NCI-H1694 (cell line): ENCODE measurements at regions not wholly inside any gene's neighbourhood (a gene's known extent, or its start where the extent isn't known, plus 50 kb on each side); places are given as distances from the start of the nearest gene placed in this dataset.
"Not testable (repeated sequence)": the region's sequence is repeated elsewhere in the genome, so short reads cannot be mapped to it uniquely, and the experiment has no call there.

ENCODE experiments used
- DNase-seq: peaks from one replicate; lab custom pipeline; 2025; lab: John Stamatoyannopoulos, UW

DNA sequence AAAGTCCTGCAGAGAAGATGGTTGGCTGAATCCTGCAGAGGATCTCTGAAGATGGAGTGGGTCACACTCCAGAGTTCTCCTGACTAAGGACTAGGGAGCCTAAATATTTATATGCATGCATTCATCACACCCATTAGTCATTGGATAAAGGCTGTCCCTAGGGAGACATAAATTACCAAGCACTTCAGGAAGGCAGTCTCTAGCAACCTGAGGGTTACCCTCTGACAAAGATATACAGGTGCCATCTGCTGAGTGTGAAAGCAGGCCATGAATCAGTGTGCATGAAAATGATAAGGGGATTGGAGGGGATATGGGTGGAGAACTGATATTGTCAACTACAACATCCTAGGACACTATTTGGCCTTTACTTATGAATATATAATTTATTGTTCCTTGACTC, 294.8 kb upstream of the DDX18 start:
- DNase-seq: no peak

DNA sequence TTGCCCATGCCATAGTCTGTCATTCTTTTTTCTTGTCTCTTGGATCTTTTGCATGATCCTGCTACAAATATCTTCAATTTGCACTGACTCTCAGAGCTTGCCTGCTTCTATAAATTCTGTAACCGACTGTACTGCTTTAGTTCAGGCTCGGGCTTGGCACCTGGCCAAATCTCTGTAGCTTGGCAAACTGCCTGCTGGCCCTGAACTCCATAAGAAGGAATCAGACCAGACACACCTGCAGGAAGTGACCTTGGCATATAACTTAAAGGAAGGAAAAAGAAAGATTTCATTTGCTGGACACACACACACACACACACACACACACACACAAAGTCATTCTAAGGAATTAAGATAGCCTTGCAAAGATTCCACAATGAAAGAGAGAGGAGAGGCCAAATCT, 291.2 kb upstream of the DDX18 start:
- peak; percentile 6 for DNase-seq

DNA sequence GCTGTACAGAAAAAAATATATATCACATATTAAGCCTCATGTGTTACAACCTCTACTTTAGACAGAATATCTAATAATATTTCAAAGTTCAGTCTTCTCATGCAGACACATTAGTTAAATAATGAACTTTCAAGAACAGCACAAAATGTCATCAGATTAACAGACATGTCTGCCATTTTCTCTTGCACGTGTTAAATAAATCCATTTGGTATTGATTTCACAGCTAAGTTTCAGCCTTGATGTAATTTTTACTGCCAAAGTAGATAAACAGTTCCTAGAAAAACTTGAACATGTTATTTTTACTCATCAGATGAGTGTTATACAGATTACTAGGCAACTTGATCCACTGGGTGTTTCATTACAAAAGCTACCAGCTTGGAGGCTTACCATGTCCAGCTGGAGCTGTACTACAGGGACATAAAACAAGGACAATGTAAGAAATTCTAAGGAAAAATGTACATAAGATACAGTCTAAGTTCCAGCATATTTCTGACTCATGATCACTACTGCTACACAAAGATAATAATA, 290.7 kb upstream of the DDX18 start:
- DNase-seq: no peak

DNA sequence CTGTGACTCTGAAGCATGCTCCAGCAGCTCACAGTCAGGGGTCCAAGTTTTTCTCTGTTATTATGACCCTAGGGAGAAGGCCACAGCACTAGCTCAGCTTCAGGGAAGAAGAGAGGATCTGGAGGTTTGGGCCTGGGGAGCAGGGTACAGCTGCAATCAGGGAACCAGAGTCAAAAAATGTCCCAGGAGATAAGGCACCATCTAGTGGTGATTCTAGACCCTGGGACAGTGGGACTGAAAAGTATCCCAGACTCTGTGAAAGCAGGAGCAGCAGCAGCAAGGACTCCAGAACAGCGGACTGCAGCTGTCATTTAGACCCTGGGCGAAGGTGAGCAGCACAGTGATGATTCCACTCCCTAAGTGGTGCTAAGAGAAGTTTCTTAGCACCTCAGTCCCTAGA, 278.4 kb upstream of the DDX18 start:
- peak; percentile 15 for DNase-seq

DNA sequence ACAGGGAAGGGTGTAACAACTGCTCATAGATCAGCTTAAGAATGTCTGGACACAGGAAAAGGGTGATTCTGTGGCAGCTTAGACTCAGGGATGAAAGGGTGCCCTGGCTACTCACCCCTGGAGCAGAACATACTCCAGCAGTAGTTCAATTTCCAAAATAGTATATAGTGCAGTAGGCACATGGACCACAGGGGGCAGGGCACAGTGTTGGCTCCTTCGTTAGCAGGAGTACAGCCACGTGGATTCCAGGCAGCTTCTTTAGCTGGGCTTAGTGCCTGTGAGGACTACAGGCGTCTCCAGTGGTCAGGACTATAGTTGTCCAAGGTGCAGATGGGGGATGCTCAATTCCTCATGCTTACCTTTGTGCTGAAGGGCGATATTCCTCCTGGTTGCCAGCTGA, 277.5 kb upstream of the DDX18 start:
- DNase-seq: no peak

DNA sequence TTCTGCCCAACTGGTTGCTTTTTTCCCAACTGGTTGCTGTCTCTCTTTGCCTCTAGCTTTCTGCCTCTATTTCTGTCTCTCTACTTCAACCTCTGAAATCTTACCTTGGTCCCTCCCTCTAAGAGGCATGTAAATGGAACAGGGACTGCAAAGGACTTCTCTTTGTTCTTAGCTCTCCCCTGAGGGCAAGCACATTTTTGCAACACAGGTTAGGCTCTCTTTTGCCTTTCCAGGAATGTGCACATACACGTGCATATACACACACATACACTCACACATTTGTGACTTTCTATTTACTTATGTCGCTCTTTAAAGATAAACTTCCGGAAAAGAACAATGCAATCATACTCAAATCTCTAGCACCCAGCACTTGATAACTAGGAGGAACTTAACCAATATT, 262.6 kb upstream of the DDX18 start:
- no peak for DNase-seq

DNA sequence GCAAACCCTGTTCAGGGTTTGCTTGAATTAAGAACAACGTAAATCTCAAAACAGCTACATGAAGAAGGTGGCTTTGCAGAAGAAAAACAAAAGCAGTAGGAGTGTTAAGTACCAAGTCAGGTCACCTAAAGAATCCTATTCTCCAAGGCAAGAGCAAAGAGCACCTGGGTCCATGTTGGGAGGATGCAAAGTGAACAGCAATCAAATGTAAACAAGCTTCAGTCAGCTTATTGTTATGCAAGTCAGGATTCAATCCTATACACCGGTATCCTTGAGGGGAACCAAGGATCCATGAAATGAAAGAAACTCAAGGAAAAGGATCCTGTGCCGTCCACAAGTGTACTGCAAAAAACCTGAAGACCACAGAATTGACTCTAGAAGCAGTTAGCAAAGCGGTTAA, 261.0 kb upstream of the DDX18 start:
- DNase-seq: no peak

DNA sequence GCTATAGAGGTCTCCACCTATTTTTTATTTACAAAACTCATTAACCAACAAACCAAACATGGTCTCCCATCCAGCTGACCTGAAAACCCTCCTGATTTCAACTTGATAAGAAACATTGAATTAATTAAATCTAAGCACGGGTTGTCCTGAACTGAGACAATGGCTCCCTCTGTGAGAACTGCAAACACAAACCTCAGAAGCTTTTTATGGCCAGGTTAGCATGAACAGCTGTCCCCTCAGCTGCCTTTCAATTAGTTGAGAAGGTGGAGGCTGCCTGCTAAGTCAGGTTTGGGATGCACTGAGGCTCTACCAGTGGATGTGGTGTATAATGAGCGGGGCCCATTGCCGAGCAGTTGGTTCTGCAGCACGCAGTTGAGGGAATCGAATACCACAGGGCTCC, 258.5 kb upstream of the DDX18 start:
- DNase-seq: no peak

DNA sequence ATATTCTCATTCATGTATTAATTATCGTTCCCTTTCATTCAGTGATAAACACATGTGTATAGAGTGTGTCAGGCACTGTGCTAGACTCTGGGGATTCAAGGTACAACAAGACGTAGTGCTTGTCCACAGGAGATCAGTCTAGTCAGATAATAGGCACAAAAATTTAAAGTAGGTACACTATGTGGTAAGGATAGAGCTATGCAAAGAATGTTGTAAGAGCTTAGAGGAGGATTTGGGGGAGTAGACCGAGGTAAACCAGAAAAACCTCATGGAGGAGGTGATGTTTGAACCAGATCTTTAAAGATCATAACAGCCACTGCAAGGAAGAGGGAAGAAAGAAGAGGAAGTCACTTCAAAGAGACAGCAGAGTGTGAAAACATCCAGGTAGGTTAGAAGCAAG, 256.9 kb upstream of the DDX18 start:
- no peak for DNase-seq

DNA sequence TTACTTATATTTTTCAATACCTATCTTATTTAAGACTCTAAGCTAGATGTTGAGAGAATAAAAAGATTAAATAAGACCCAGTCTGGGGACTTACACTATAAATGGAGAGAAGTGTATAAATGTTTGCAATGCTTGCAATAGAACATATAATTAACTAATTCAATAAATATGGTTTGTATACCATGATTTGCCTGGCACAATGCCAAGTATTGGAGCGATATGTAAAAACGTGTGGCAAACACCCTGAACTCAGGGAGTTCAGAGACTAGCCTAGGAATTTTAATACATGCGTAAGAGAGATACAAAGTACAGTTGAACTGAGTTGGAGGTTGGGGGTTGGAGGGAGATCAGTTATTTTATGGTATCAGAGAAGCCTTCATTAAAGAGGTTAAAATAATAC, 251.8 kb upstream of the DDX18 start:
- no peak for DNase-seq

DNA sequence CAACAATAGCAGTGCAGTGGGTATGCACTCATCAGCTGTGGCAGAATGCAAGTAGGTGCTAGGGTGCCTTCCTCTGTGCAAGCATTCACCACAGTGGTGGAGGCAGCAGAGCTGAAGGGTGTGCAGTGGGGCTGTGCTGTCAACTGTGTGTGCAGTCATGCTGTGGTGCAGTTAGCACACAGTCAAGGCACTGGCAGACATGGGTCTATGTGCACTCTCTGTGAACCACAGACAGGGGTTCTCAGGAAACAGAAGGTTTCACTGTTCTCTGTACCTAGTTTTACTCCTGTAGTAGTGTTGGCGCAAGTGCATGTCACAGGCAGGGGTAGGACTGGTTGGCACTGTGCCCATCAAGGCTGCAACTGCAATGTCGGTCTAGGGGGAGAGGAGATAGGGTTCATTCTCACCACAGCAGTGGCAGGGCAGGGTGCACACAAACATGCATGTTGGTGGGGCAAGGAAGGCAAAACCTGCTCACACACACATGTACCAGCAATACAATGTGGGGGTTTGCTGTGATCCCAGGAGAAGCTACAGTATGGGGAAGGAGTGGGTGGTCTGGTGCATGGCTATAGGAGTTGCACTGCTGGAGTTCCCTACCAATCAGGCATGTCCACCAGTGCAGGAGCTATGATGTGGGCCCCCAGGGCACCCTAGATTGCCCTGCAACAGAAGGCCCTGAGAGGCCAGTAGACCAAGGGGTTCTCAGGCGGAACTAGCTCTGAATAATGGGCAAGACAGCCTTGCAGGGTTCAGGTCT, 242.7 kb upstream of the DDX18 start:
- DNase-seq: no peak

DNA sequence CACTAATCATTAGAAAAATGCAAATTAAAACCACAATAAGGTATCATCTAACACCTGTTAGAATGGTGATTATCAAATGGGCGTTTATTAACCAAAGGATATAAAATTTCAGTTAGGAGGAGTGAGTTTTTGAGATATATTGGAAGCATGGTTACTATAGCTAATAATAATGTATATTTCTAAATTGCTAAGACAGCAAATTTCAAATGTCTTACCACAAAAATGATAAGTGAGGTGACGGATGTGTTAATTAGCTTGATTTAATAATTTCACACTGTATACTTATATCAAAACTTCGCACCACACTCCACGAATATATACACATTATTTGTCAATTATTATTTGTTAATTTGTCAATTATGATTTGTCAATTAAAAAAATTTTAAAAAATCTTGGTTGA, 227.2 kb upstream of the DDX18 start:
- DNase-seq: no peak

DNA sequence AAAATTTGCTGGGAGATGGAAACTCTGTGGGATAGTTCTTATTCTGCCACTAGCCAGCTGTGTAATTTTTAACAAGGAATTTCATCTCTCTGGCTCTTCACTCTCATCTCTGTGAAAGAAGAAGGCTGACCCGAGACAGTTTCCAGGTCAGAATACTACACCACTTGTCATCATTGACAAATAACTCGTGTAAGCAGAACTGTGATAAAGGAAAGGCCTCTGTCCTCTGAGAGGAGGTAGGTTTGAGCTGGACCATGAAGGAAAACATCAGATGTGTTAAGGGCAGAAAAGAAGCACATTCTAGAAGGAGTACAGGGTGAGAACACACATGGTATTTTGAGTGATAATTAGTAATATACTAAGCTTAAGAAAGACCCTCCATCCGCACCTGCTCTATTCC, 211.4 kb upstream of the DDX18 start:
- DNase-seq: no peak

DNA sequence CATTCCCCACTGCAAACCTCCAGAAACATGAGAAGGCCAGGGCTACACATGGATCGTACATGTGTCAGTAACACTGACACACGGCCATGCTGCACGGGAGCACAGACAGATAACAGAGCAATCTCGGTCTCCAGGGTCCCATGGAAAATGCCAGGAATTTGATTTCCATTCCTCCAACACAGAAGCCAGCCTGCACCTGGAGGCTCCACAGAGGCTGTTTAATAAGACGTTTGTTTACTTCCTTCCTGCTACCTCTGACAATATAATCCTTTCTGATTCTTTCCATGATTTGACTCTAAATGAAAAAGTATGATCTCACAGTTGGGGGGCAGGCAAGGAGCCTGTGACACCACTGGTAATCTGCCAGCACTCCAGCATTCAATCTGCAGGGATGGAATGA, 210.9 kb upstream of the DDX18 start:
- DNase-seq: no peak

DNA sequence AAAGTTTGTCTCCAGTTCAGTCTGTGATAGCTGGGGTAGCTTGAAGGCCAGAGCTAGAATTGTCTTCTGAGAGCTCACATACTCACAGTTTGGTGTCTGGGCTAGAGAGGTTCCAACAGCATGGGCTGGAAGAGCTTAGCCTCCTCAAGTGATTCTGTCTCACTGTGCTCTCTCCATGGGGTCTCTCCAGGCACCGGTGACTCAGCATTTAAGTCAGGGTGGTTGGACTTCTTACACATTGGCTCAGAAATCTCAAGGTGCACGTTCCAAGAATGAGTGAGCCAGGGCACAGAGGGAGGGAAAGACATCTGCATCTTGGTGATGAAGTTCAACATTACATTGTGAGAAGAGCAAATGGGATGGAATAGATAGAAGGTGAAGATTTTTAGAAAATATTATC, 207.3 kb upstream of the DDX18 start:
- DNase-seq: no peak

DNA sequence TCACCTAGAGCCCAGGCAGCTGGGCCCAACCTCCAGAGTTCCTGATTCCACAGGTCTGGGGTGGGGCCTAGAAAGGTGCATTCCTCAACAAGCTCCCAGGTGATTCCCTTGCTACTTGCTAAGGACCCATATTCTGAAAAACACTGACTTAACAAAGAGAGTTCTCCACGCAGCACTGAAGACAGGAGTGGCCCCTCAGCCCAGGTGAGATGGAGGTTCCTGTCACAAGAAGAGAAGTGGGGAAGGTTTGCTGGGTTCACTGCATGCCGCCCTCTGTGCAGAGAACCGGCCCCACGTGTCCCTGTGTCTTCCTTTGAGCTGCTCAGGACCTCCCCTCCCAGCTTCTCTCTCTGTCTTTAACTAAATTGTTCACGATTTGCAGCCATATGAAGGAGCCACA, 201.4 kb upstream of the DDX18 start:
- DNase-seq: no peak

DNA sequence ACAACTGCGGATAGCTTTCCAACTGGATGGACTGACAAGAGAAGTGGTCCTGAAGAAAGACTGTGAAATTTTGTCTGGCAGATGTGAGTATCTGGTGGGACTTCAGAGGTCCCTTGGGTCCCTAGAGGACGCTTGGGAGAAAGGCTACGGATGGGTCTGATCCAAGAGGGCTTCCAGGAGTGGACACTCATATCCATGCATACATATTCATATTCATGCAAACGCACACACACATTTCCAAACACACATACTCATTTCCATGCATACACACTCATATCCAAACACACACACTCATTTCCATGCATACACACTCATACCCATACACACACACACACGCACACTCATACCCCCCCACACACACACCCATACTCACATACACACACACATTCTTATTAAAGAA, 200.2 kb upstream of the DDX18 start:
- DNase-seq: no peak

DNA sequence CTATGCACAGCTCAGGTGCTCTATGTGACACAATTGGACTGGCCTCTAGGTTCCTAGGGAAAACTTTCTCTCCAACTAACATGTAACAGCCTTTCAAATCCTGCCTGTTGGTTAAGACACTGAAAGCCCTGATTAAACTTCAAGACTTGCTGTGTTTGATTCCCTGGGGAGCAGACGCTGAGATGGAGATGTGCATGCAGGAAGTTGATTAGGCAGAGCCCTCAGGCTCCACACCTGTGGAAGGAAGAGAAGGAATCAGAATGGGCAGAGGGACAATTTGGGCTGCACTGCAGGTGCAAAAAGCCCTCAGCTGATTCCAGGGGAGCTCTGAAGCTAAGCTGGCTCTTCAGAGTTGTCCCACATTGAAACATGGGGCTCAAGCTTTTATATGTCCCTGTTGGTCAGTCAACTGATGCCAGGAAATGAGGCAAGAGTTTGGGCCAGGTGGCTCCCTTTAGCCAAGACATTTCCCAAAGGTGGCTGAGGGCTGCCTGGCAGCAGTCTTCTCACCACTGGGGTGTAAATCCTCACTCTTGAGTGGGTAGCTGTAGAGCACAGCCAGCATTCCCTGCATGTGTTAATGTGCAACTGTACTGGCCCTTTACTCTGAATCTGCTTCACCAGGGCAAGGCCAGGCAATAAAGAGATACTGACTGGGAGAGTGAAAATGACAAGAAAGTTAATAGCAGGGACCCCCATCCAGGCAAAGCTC, 199.5 kb upstream of the DDX18 start:
- no peak for DNase-seq

DNA sequence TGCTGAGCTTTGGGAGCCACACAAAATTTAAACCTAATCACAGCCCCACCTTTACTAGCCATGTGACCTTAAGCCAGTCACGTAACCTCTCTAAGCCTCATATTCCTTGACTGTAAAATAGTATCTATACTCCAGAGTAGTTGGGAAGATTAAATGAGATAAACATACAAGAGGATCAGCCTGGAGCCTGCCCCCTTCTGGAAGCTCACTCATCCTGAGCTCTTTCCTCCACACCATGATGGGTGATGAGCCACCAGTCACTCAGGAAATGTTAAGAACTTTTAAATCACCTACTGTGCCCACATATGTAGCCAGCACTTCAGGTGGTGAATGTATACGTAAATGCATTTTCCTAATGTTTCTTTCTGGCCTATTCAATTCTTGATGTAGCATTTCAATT, 195.9 kb upstream of the DDX18 start:
- no peak for DNase-seq

DNA sequence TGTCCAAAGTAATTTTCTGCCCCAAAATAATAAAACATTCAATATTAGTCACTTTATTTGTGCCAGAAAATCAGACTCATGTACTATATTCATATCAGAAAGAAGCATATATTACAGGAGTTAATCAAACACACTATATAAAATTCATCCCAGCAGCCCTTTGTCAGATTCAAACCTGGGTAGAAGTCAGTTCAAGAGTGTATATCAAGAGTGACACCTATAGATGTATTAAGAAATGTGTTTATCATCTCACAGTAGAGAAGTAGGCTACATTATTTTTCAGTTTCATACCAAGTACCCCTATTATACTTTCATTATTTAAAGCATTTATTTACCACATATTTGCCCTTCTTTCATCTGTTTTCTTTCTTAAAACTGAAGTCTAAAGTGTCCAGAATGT, 193.2 kb upstream of the DDX18 start:
- no peak for DNase-seq

DNA sequence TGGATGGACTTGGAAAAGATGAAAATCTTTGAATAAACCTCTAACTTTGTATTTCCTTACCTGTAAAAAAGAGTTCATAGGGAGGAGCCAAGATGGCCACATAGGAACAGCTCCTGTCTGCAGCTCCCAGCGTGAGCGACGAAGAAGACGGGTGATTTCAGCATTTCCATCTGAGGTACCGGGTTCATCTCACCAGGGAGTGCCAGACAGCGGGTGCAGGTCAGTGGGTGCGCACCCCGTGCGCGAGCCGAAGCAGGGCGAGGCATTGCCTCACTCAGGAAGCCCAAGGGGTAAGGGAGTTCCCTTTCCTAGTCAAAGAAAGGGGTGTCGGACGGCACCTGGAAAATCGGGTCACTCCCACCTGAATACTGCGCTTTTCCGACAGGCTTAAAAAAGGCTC, 191.3 kb upstream of the DDX18 start:
- not testable (repeated sequence) for DNase-seq

DNA sequence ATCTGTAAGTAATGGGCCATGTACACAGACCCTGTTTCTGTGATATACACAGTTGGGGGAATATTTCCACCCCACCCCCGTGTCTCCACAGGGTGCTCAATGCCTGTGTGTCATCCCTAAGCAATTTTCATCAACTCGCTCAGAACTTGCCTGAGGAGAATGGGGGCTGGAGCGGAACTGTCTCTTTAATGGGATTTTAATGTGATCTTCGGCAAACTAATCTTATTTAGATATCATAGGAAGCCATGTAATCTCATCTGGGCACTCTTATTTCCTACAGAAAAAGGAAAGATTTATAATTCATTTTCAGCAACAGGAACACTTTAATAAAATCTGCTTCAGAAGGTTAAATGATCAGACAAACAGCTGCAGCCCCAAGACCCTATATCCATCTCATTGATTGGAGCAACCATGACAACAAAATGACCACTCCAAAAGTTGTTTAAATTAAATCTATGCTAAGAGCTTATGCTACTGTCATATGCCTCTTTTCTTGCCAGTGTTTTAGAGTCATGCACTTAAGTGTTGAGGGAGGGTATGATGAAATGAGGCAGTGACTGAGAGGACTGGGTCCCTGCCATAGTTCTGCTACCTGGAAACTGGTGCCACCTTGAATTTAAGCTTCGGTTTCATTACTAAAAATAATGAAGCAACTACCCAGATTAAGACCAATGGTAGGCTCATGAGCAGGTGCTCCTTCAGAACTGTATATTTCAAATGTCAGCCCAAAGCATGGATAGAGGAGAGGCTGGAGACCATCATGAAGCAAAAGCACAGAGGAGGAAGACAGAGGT, 183.1 kb upstream of the DDX18 start:
- DNase-seq: no peak

DNA sequence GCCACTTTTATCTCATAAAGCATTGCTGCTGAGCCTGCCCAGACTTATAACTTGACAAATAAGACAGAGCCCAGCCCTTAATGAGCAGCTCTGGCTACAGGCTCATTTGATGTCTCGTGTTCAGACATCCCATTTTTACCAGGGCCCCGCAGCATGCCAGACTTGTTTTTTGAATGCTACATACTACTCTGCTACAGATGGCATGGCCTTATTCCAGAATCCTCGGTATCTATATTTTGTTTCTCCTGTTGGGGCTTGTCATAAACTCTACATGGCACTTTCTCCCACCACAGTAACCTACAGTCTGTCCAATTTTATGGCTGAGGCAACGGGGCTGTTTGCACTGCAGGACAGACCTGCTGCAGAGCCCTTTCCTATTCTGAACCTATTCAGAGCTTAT, 179.0 kb upstream of the DDX18 start:
- DNase-seq: peak; percentile 93
